HL-60 (cell line): ENCODE measurements at regions not wholly inside any gene's neighbourhood (a gene's known extent, or its start where the extent isn't known, plus 50 kb on each side); places are given as distances from the start of the nearest gene placed in this dataset.

Experiments
- CTCF ChIP-seq: IDR thresholded peaks from one replicate; pipeline ENCODE4 v1.5.1; 2011; ENCODE audit warnings: low read length, control low read depth, inconsistent platforms; ENCODE audit not compliant: insufficient read depth
- GABPA ChIP-seq: IDR thresholded peaks from 2 replicates; pipeline ENCODE4 v1.6.1; 2012; ENCODE audit warnings: low read depth
- POLR2AphosphoS5 ChIP-seq: IDR thresholded peaks from 2 replicates; pipeline ENCODE4 v1.6.1; 2012; ENCODE audit warnings: low read depth
- REST ChIP-seq: IDR thresholded peaks from 2 replicates; pipeline ENCODE4 v1.6.1; 2012; ENCODE audit warnings: low read depth; ENCODE audit not compliant: insufficient replicate concordance

DNA sequence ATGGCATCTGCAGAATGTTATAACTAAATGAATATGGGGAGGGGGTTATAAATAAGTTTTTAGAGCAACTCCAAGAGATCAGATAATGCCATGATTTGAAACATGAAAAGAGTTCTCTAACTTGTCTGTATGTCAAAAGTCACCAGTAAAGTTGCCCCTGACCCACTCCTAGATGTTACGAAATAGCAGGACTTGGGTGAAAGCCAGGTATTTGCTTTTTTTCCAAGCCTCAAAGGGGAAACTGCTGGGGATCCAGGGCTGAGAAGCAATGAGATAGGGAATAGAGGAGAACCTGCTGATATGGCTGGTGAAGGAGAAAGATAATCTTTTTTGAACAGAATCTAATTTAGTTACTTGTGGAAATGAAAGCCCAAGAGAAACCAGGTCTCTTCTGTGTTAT, 191.5 kb upstream of the CDH20 start:
- no peak for TF ChIP-seq REST
- TF ChIP-seq CTCF = no peak
- TF ChIP-seq POLR2AphosphoS5 = no peak
- no peak for TF ChIP-seq GABPA
